Limb (tissue), 2 donors: ENCODE measurements at regions not wholly inside any gene's neighbourhood (a gene's known extent, or its start where the extent isn't known, plus 50 kb on each side); places are given as distances from the start of the nearest gene placed in this dataset.
A peak's percentile ranks its signal among the peaks of the same experiment; 100 is the strongest.
"Not testable (repeated sequence)": the region's sequence is repeated elsewhere in the genome, so short reads cannot be mapped to it uniquely, and the experiment has no call there.

ENCODE experiments used
- DNase-seq, 2 donors: peaks; one replicate each; pipeline ENCODE4 v3.0.0-alpha.2; 2016; ENCODE audit errors: extremely low spot score in 2 of 2

GRCh38 chr7:13188236-13188805, 500.9 kb downstream of the ARL4A start:
- no peak for DNase-seq

- no peak for DNase-seq
Measured at GRCh38 chr7:13188922-13189321, 501.5 kb downstream of the ARL4A start.

GRCh38 chr7:13189668-13190067, 502.2 kb downstream of the ARL4A start:
- DNase-seq, result no peak

- DNase-seq, result no peak
Measured at GRCh38 chr7:13197501-13197900, 510.1 kb downstream of the ARL4A start.

- DNase-seq, result no peak
Measured at GRCh38 chr7:13198036-13198435, 510.6 kb downstream of the ARL4A start.

GRCh38 chr7:13198727-13199126, 511.3 kb downstream of the ARL4A start:
- no peak for DNase-seq

- no peak for DNase-seq
Measured at GRCh38 chr7:13201628-13202027, 514.2 kb downstream of the ARL4A start.

- peak in 1 of 2 donors; percentile 13 for DNase-seq
Measured at GRCh38 chr7:13217768-13218167, 530.3 kb downstream of the ARL4A start.

GRCh38 chr7:13225068-13225467, 537.6 kb downstream of the ARL4A start:
- DNase-seq, result no peak

GRCh38 chr7:13226385-13226784, 539.0 kb downstream of the ARL4A start:
- no peak for DNase-seq

GRCh38 chr7:13231216-13231615, 543.8 kb downstream of the ARL4A start:
- DNase-seq, result no peak

- no peak for DNase-seq
Measured at GRCh38 chr7:13235436-13235835, 548.0 kb downstream of the ARL4A start.

GRCh38 chr7:13236026-13236425, 548.6 kb downstream of the ARL4A start:
- DNase-seq, result peak in 1 of 2 donors; percentile 15

GRCh38 chr7:13240349-13240748, 552.9 kb downstream of the ARL4A start:
- DNase-seq, result no peak

GRCh38 chr7:13241416-13241815, 554.0 kb downstream of the ARL4A start:
- no peak for DNase-seq

GRCh38 chr7:13257661-13258060, 570.2 kb downstream of the ARL4A start:
- no peak for DNase-seq

- DNase-seq, result no peak
Measured at GRCh38 chr7:13258386-13258785, 571.0 kb downstream of the ARL4A start.

- no peak for DNase-seq
Measured at GRCh38 chr7:13259930-13260329, 572.5 kb downstream of the ARL4A start.

- peak in 1 of 2 donors; percentile 69 for DNase-seq
Measured at GRCh38 chr7:13262929-13263530, 575.6 kb downstream of the ARL4A start.

GRCh38 chr7:13265271-13265670, 577.8 kb downstream of the ARL4A start:
- DNase-seq, result no peak

GRCh38 chr7:13274205-13274604, 586.8 kb downstream of the ARL4A start:
- not testable (repeated sequence) for DNase-seq

GRCh38 chr7:13276977-13277376, 589.5 kb downstream of the ARL4A start:
- DNase-seq, result no peak

- DNase-seq, result no peak
Measured at GRCh38 chr7:13278020-13278419, 590.6 kb downstream of the ARL4A start.
